CD14-positive monocyte (primary cell): ENCODE measurements at regions not wholly inside any gene's neighbourhood (a gene's known extent, or its start where the extent isn't known, plus 50 kb on each side); places are given as distances from the start of the nearest gene placed in this dataset.

Experiments used
- DNase-seq, 3 donors: peaks; one replicate each; pipeline ENCODE4 v3.0.0-alpha.2; 2011 to 2022
- H2AFZ ChIP-seq: 2 replicates; pipeline ENCODE4 v1.6.0; 2012; ENCODE audit warnings: mild to moderate bottlenecking, low read depth, low read length, inconsistent platforms; ENCODE audit not compliant: insufficient read depth, poor library complexity, severe bottlenecking
- H3K27ac ChIP-seq, 2 donors: 1 replicate in 1 of 2; 2 replicates in 1 of 2; pipeline ENCODE4 v1.5.1; 2012 to 2013; ENCODE audit warnings: low read length in 2 of 2, control low read depth in 1 of 2, inconsistent platforms in 1 of 2, low read depth in 1 of 2, mild to moderate bottlenecking in 1 of 2
- H3K27me3 ChIP-seq, 2 donors: one replicate each; pipeline versions ENCODE4 v1.6.0 to v1.6.1; 2011 to 2013; ENCODE audit warnings: low read length in 2 of 2; ENCODE audit not compliant: control insufficient read depth in 2 of 2, insufficient read depth in 2 of 2
- H3K36me3 ChIP-seq, 2 donors: replicated peaks in 1 of 2; 1 replicate in 1 of 2; 2 replicates in 1 of 2; pipeline versions ENCODE4 v1.5.1 to v1.6.1; 2012 to 2013; ENCODE audit warnings: low read length in 2 of 2, control low read depth in 1 of 2, inconsistent platforms in 1 of 2, mild to moderate bottlenecking in 1 of 2; ENCODE audit not compliant: insufficient read depth in 2 of 2, control insufficient read depth in 1 of 2
- H3K4me1 ChIP-seq, 2 donors: 1 replicate in 1 of 2; 2 replicates in 1 of 2; pipeline versions ENCODE4 v1.5.1 to v1.6.1; 2012 to 2013; ENCODE audit warnings: low read length in 2 of 2, control low read depth in 1 of 2, inconsistent platforms in 1 of 2, mild to moderate bottlenecking in 1 of 2, moderate library complexity in 1 of 2; ENCODE audit not compliant: insufficient read depth in 2 of 2, control insufficient read depth in 1 of 2
- H3K4me2 ChIP-seq: replicated peaks from 2 replicates; pipeline ENCODE3; 2012; ENCODE audit warnings: low read length, moderate library complexity, mild to moderate bottlenecking; ENCODE audit not compliant: poor library complexity, severe bottlenecking; ENCODE audit errors: extremely low read depth
- H3K4me3 ChIP-seq, 3 experiments: fragments of 200-600 bp in 1 of 3; sonication (generic) in 1 of 3; replicated peaks in 1 of 3; 1 replicate in 2 of 3; 2 replicates in 1 of 3; pipeline ENCODE4 v1.5.1; 2011 to 2013; ENCODE audit warnings: low read length in 3 of 3, mild to moderate bottlenecking in 3 of 3, control low read depth in 2 of 3, low read depth in 2 of 3, inconsistent platforms in 1 of 3, moderate library complexity in 1 of 3
- H3K79me2 ChIP-seq: 2 replicates; pipeline ENCODE4 v1.6.0; 2012; ENCODE audit warnings: mild to moderate bottlenecking, control low read depth, inconsistent platforms, low read length, moderate library complexity; ENCODE audit not compliant: insufficient read depth
- H3K9ac ChIP-seq: 2 replicates; pipeline ENCODE4 v1.6.0; 2017; ENCODE audit warnings: low read length, mild to moderate bottlenecking; ENCODE audit not compliant: insufficient read depth, poor library complexity, severe bottlenecking
- H3K9me3 ChIP-seq, 2 donors: replicated peaks in 1 of 2; 1 replicate in 1 of 2; 2 replicates in 1 of 2; pipeline versions ENCODE4 v1.5.1 to v1.6.1; 2012 to 2013; ENCODE audit warnings: low read length in 2 of 2, control low read depth in 1 of 2; ENCODE audit not compliant: control insufficient read depth in 1 of 2, insufficient read depth in 1 of 2
- H4K20me1 ChIP-seq: 2 replicates; pipeline ENCODE4 v1.6.0; 2012; ENCODE audit warnings: mild to moderate bottlenecking, low read length, control low read depth, moderate library complexity; ENCODE audit not compliant: insufficient read depth
- H3K27ac Mint-ChIP-seq, 7 donors: one replicate each; pipeline ENCODE4 v1.8.0; 2020; ENCODE audit warnings: mild to moderate bottlenecking in 7 of 7, mixed read lengths in 7 of 7, moderate library complexity in 6 of 7, inconsistent platforms in 2 of 7
- H3K27me3 Mint-ChIP-seq, 3 donors: one replicate each; pipeline ENCODE4 v1.8.0; 2021 to 2022; ENCODE audit warnings: low read depth in 3 of 3, mild to moderate bottlenecking in 3 of 3, mixed read lengths in 3 of 3, moderate library complexity in 3 of 3, inconsistent platforms in 1 of 3
- H3K36me3 Mint-ChIP-seq, 2 donors: one replicate each; pipeline ENCODE4 v1.8.0; 2020; ENCODE audit warnings: mixed read lengths in 2 of 2, inconsistent platforms in 1 of 2, mild to moderate bottlenecking in 1 of 2
- H3K4me1 Mint-ChIP-seq: one replicate; pipeline ENCODE4 v1.8.0; 2020; ENCODE audit warnings: mild to moderate bottlenecking, mixed read lengths
- H3K4me3 Mint-ChIP-seq, 2 donors: one replicate each; pipeline ENCODE4 v1.8.0; 2020; ENCODE audit warnings: mild to moderate bottlenecking in 2 of 2, mixed read lengths in 2 of 2, moderate library complexity in 1 of 2
- H3K9me3 Mint-ChIP-seq, 7 donors: one replicate each; pipeline ENCODE4 v1.8.0; 2020 to 2022; ENCODE audit warnings: mixed read lengths in 7 of 7, mild to moderate bottlenecking in 6 of 7, moderate library complexity in 6 of 7, inconsistent platforms in 2 of 7
- CTCF ChIP-seq: fragments of 200-600 bp; IDR thresholded peaks from one replicate; pipeline ENCODE4 v1.8.0; 2022; ENCODE audit warnings: antibody characterized with exemption, mild to moderate bottlenecking
- WGBS: methylation state at CpG from one replicate; pipeline ENCODE4 v1.1.5; 2013; ENCODE audit warnings: missing lambda C conversion rate; ENCODE audit not compliant: insufficient coverage; 5-methylcytosine and 5-hydroxymethylcytosine counted together
- intact Hi-C, 2 donors: fragments of 100-400 bp; cut with micrococcal nuclease; formaldehyde crosslinking; loops; one replicate each; pipeline versions ENCODE4 v1.15.0 to v1.15.1; 2023

- H2AFZ ChIP-seq = no peak overlapping the region
- no peak overlapping the region for H3K9ac ChIP-seq
- Mint-ChIP-seq H3K27me3 (peaks cover 0 to 2% (median 1%) of the 10 kb centered on the region in 3 donors), H3K9me3 (peaks cover 1 to 14% (median 5%) of the 10 kb centered on the region in 7 donors), H3K36me3 (no peaks in the 10 kb centered on the region), H3K4me3 (no peak overlapping the region), H3K27ac (no peak overlapping the region), H3K4me1 (no peaks in the 10 kb centered on the region)
- H3K4me3 ChIP-seq = no peak overlapping the region
- H3K9me3 ChIP-seq = peaks cover 5 to 7% of the 10 kb centered on the region in 2 donors
- no peaks in the 10 kb centered on the region for H3K79me2 ChIP-seq
- H3K4me1 ChIP-seq = no peaks in the 10 kb centered on the region
- H3K27ac ChIP-seq = no peak overlapping the region
- H4K20me1 ChIP-seq = no peaks in the 10 kb centered on the region
- H3K4me2 ChIP-seq = no peak overlapping the region
- no peaks in the 10 kb centered on the region for H3K27me3 ChIP-seq
- no peak for TF ChIP-seq CTCF
- DNase-seq = no peak
- H3K36me3 ChIP-seq = no peaks in the 10 kb centered on the region
- intact Hi-C loops = no loop called here
Measured at GRCh38 chr3:7875925-7876324, 625.7 kb upstream of the LMCD1 start.

GRCh38 chr3:7876741-7877297 lies 624.8 kb upstream of the LMCD1 start:
- H3K9me3 ChIP-seq = peaks cover 5 to 7% of the 10 kb centered on the region in 2 donors
- H3K4me1 ChIP-seq = no peaks in the 10 kb centered on the region
- H3K27ac ChIP-seq = no peak overlapping the region
- Mint-ChIP-seq H3K36me3 (no peaks in the 10 kb centered on the region), H3K9me3 (peaks cover 1 to 13% (median 5%) of the 10 kb centered on the region in 7 donors), H3K4me3 (no peak overlapping the region), H3K27me3 (peaks cover 0 to 2% (median 1%) of the 10 kb centered on the region in 3 donors), H3K27ac (no peak overlapping the region), H3K4me1 (no peaks in the 10 kb centered on the region)
- no peaks in the 10 kb centered on the region for H4K20me1 ChIP-seq
- no CpG with 5 or more reads among the region's 3 CpGs for WGBS
- no peak overlapping the region for H3K9ac ChIP-seq
- H3K4me2 ChIP-seq = no peak overlapping the region
- no peak overlapping the region for H3K4me3 ChIP-seq
- H3K36me3 ChIP-seq = no peaks in the 10 kb centered on the region
- no peak for DNase-seq
- H3K27me3 ChIP-seq = no peaks in the 10 kb centered on the region
- H3K79me2 ChIP-seq = no peaks in the 10 kb centered on the region
- no peak for TF ChIP-seq CTCF
- no peak overlapping the region for H2AFZ ChIP-seq
- intact Hi-C loops = no loop called here
